ENCODE measurements at regions not wholly inside any gene's neighbourhood (a gene's known extent, or its start where the extent isn't known, plus 50 kb on each side); places are given as distances from the start of the nearest gene placed in this dataset.

DNA sequence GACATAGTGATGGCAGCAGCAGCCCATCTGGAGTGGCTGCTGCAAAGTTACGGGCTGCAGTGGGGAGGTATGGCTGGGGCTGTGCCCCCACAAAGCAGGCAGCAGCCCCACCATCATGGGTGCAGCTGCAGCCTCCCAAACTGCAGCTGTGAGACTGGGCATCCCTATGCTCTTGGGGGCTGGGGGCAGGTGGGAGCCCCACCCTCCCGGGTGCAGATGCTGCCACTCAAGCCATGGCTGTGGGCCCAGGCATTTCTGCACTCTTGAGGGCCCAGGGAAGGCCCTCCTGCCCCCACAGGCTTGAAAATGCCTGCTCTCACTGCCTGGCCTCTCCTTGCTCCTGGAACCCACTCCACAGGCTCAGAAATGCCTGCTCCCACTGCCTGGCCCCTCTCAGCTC lies 389.4 kb downstream of the TEX13C start:
- intact Hi-C loops (cut with micrococcal nuclease) (no loop called here), in situ Hi-C loops (cut with MboI) (no loop called here)
- FAIRE-seq (no peak), ATAC-seq (no peak), DNase-seq (ENCODE audit: extremely low read depth in 1 of 4, low spot score in 3 of 4) (no peak)
- no peaks in the 10 kb centered on the region for H3K27me3 ChIP-seq (ENCODE audit: control insufficient read depth in 2 of 2, insufficient read depth in 2 of 2, low read length in 2 of 2)
- no peak overlapping the region for H3K27ac ChIP-seq (ENCODE audit: extremely low read depth, low read depth, low read length)
- CTCF ChIA-PET (ENCODE audit: low intra/inter-chr PET ratio), result no interaction called here
- H3K9ac ChIP-seq (ENCODE audit: insufficient read depth in 1 of 2, low read depth in 2 of 2, low read length in 2 of 2), result no peak overlapping the region
- no peaks in the 10 kb centered on the region for H3K4me1 ChIP-seq (replicated peaks in 1 of 2; ENCODE audit: control insufficient read depth in 2 of 2, insufficient read depth in 2 of 2, low read length in 2 of 2)
- no peaks in the 10 kb centered on the region for H4K20me1 ChIP-seq (replicated peaks; ENCODE audit: control insufficient read depth, insufficient read depth, low read length)
- TF ChIP-seq U2AF2 (optimal IDR thresholded peaks at IDR 0.05; ENCODE audit: low read depth, low read length) (no peak), PCBP1 (IDR thresholded peaks at IDR 0.05; ENCODE audit: low read depth, low read length, poor library complexity, severe bottlenecking) (no peak), CREM (IDR thresholded peaks at IDR 0.05; ENCODE audit: low read depth) (no peak), YY1 (IDR thresholded peaks at IDR 0.05; ENCODE audit: borderline replicate concordance in 1 of 3, control insufficient read depth in 1 of 3, extremely low read depth in 1 of 3, insufficient read depth in 3 of 3, insufficient read length in 1 of 3, insufficient replicate concordance in 2 of 3, low read depth in 1 of 3, low read length in 2 of 3) (no peak), ZFX (CRISPR knock-in tag; IDR thresholded peaks at IDR 0.05) (no peak), ZNF347 (CRISPR knock-in tag; IDR thresholded peaks at IDR 0.05; ENCODE audit: low read depth) (no peak), ILF3 (IDR thresholded peaks at IDR 0.05; ENCODE audit: borderline replicate concordance) (no peak), SNIP1 (IDR thresholded peaks at IDR 0.05; ENCODE audit: low read depth) (no peak), SNRNP70 (optimal IDR thresholded peaks at IDR 0.05; ENCODE audit: low read depth, low read length) (no peak), MAFK (IDR thresholded peaks at IDR 0.05; ENCODE audit: low read length) (no peak)
- TF ChIP-seq, protein P1, sequence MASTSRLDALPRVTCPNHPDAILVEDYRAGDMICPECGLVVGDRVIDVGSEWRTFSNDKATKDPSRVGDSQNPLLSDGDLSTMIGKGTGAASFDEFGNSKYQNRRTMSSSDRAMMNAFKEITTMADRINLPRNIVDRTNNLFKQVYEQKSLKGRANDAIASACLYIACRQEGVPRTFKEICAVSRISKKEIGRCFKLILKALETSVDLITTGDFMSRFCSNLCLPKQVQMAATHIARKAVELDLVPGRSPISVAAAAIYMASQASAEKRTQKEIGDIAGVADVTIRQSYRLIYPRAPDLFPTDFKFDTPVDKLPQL (IDR thresholded peaks at IDR 0.05; ENCODE audit: extremely low read depth, insufficient read length), result no peak
- H3K9me1 ChIP-seq (ENCODE audit: control insufficient read depth, insufficient read depth, low read length), result no peaks in the 10 kb centered on the region
- H3K79me2 ChIP-seq (ENCODE audit: control insufficient read depth, insufficient read depth, low read length), result no peaks in the 10 kb centered on the region
- 9% methylated on average over 1 of the region's 2 CpGs for WGBS (ENCODE audit: insufficient coverage, low coverage, missing lambda C conversion rate)
- POLR2A ChIA-PET, result no interaction called here
- no peaks in the 10 kb centered on the region for H3K9me3 ChIP-seq (replicated peaks; ENCODE audit: control insufficient read depth, insufficient read depth, low read depth, low read length)
- H2AFZ ChIP-seq (ENCODE audit: low read depth, low read length), result no peak overlapping the region
- H3K36me3 ChIP-seq (ENCODE audit: control insufficient read depth, insufficient read depth, low read length), result no peaks in the 10 kb centered on the region
- H3K4me3 ChIP-seq, result no peak overlapping the region
- no peak overlapping the region for H3K4me2 ChIP-seq (ENCODE audit: insufficient read depth, low read length)
- no TSS peak for BruUV-seq (replicated peaks)
